Endothelial cell of umbilical vein (primary cell): ENCODE measurements at regions not wholly inside any gene's neighbourhood (a gene's known extent, or its start where the extent isn't known, plus 50 kb on each side); places are given as distances from the start of the nearest gene placed in this dataset.
"Not testable (repeated sequence)": the region's sequence is repeated elsewhere in the genome, so short reads cannot be mapped to it uniquely, and the experiment has no call there.

ENCODE experiments used
- CTCF ChIP-seq, 2 donors: IDR thresholded peaks; 1 replicate in 1 of 2; 2 replicates in 1 of 2; pipeline ENCODE4 v1.5.1; 2011; ENCODE audit warnings: low read length in 2 of 2, mild to moderate bottlenecking in 2 of 2, moderate library complexity in 2 of 2, control low read depth in 1 of 2, inconsistent platforms in 1 of 2, low read depth in 1 of 2; ENCODE audit not compliant: insufficient read depth in 1 of 2; ENCODE audit errors: extremely low read depth in 1 of 2
- EZH2 ChIP-seq: IDR thresholded peaks from 2 replicates; pipeline ENCODE4 v1.6.1; 2012; ENCODE audit warnings: borderline replicate concordance, low read depth, mild to moderate bottlenecking, moderate library complexity, low read length, inconsistent platforms; ENCODE audit not compliant: severe bottlenecking
- FOS ChIP-seq: IDR thresholded peaks from 2 replicates; pipeline ENCODE4 v1.6.1; 2011; ENCODE audit warnings: mild to moderate bottlenecking, low read length, moderate library complexity, borderline replicate concordance; ENCODE audit not compliant: insufficient read depth
- GATA2 ChIP-seq: IDR thresholded peaks from 2 replicates; pipeline ENCODE4 v1.7.0; 2011; ENCODE audit warnings: low read depth, mild to moderate bottlenecking, moderate library complexity, mixed read lengths, low read length; ENCODE audit not compliant: insufficient read length, insufficient read depth
- JUN ChIP-seq: IDR thresholded peaks from 2 replicates; pipeline ENCODE4 v1.6.1; 2011; ENCODE audit warnings: borderline replicate concordance, low read depth; ENCODE audit not compliant: insufficient read length, insufficient read depth
- MAX ChIP-seq: IDR thresholded peaks from 2 replicates; pipeline ENCODE4 v1.6.1; 2011; ENCODE audit not compliant: insufficient read depth, insufficient read length
- MYC ChIP-seq: IDR thresholded peaks from one replicate; pipeline ENCODE4 v1.6.1; 2011; ENCODE audit warnings: mild to moderate bottlenecking, low read depth, low read length
- POLR2A ChIP-seq: IDR thresholded peaks from 2 replicates; pipeline ENCODE4 v1.6.1; 2012; ENCODE audit warnings: low read depth, mild to moderate bottlenecking, control low read depth, low read length
- POLR2AphosphoS5 ChIP-seq: IDR thresholded peaks from 2 replicates; pipeline ENCODE4 v1.6.1; 2012; ENCODE audit warnings: low read depth, mild to moderate bottlenecking, control low read depth, low read length, moderate library complexity; ENCODE audit not compliant: insufficient read depth

- not testable (repeated sequence) for TF ChIP-seq EZH2; MAX; CTCF (IDR thresholded peaks at IDR 0.05; ENCODE audit: extremely low read depth in 1 of 2, insufficient read depth in 1 of 2, low read depth in 1 of 2, low read length in 2 of 2); POLR2A; POLR2AphosphoS5; FOS; GATA2; JUN; MYC
These were observed 76.7 kb upstream of the NMU start for GRCh38 chr4:55712835-55713234.
